Fibroblast of lung (primary cell): ENCODE measurements at regions not wholly inside any gene's neighbourhood (a gene's known extent, or its start where the extent isn't known, plus 50 kb on each side); places are given as distances from the start of the nearest gene placed in this dataset.

Source experiments
- DNase-seq, 2 donors: peaks; one replicate each; pipeline versions ENCODE4 v3.0.0 to v3.0.0-alpha.2; 2010; ENCODE audit warnings: low read depth in 2 of 2
- H2AFZ ChIP-seq: 2 replicates; pipeline ENCODE4 v1.5.1; 2012; ENCODE audit warnings: low read length, control low read depth, inconsistent platforms
- H3K27ac ChIP-seq: 2 replicates; pipeline ENCODE4 v1.5.1; 2011; ENCODE audit warnings: low read length, control low read depth; ENCODE audit not compliant: insufficient read depth
- H3K27me3 ChIP-seq: 2 replicates; pipeline ENCODE4 v1.5.1; 2011; ENCODE audit warnings: mild to moderate bottlenecking, low read length; ENCODE audit not compliant: control insufficient read depth, insufficient read depth
- H3K36me3 ChIP-seq: 2 replicates; pipeline ENCODE4 v1.5.1; 2011; ENCODE audit warnings: low read length; ENCODE audit not compliant: control insufficient read depth, insufficient read depth
- H3K4me1 ChIP-seq: 2 replicates; pipeline ENCODE4 v1.5.1; 2011; ENCODE audit warnings: low read length; ENCODE audit not compliant: control insufficient read depth, insufficient read depth; ENCODE audit errors: extremely low read depth
- H3K4me2 ChIP-seq: 2 replicates; pipeline ENCODE4 v1.5.1; 2011; ENCODE audit warnings: low read length, control low read depth; ENCODE audit not compliant: insufficient read depth; ENCODE audit errors: extremely low read depth
- H3K4me3 ChIP-seq, 4 experiments: fragments of 200-600 bp in 1 of 4; sonication (generic) in 1 of 4; replicated peaks in 1 of 4; 2 replicates each; pipeline ENCODE4 v1.5.1; 2011 to 2016; ENCODE audit warnings: low read length in 4 of 4, low read depth in 3 of 4, mild to moderate bottlenecking in 3 of 4, control low read depth in 2 of 4, inconsistent platforms in 1 of 4, mixed read lengths in 1 of 4; ENCODE audit not compliant: insufficient read depth in 1 of 4; ENCODE audit errors: control extremely low read depth in 1 of 4
- H3K79me2 ChIP-seq: 2 replicates; pipeline ENCODE4 v1.5.1; 2012; ENCODE audit warnings: mild to moderate bottlenecking, low read length, inconsistent platforms; ENCODE audit not compliant: control insufficient read depth, insufficient read depth
- H3K9ac ChIP-seq: 2 replicates; pipeline ENCODE4 v1.5.1; 2011; ENCODE audit warnings: mild to moderate bottlenecking, low read length, control low read depth; ENCODE audit not compliant: insufficient read depth
- H3K9me3 ChIP-seq: 2 replicates; pipeline ENCODE4 v1.5.1; 2012; ENCODE audit warnings: low read depth, low read length; ENCODE audit not compliant: control insufficient read depth, insufficient read depth
- H4K20me1 ChIP-seq: 2 replicates; pipeline ENCODE4 v1.5.1; 2011; ENCODE audit warnings: low read length; ENCODE audit not compliant: control insufficient read depth, insufficient read depth; ENCODE audit errors: extremely low read depth
- CTCF ChIP-seq, 2 donors: IDR thresholded peaks in 1 of 2; conservative IDR thresholded peaks in 1 of 2; 1 replicate in 1 of 2; 2 replicates in 1 of 2; pipeline ENCODE4 v1.5.1; 2011 to 2012; ENCODE audit warnings: low read length in 2 of 2, control low read depth in 1 of 2, inconsistent platforms in 1 of 2, low read depth in 1 of 2, mild to moderate bottlenecking in 1 of 2
- EZH2 ChIP-seq: IDR thresholded peaks from 2 replicates; pipeline ENCODE4 v1.5.1; 2012; ENCODE audit warnings: low read length, control low read depth, mild to moderate bottlenecking; ENCODE audit errors: missing control alignments

- Histone ChIP-seq H3K4me1 (no peaks in the 10 kb centered on the region), H4K20me1 (no peaks in the 10 kb centered on the region), H3K4me3 (no peak overlapping the region), H3K9ac (no peak overlapping the region), H3K9me3 (no peaks in the 10 kb centered on the region), H3K36me3 (no peaks in the 10 kb centered on the region), H2AFZ (no peak overlapping the region), H3K79me2 (no peaks in the 10 kb centered on the region), H3K27me3 (no peaks in the 10 kb centered on the region), H3K27ac (no peak overlapping the region), H3K4me2 (no peak overlapping the region)
- DNase-seq: no peak
- TF ChIP-seq EZH2: no peak
- no peak for TF ChIP-seq CTCF (conservative IDR thresholded peaks at IDR 0.05 in 1 of 2, IDR thresholded peaks at IDR 0.05 in 1 of 2; ENCODE audit: low read depth in 1 of 2, low read length in 2 of 2)
Measured at GRCh38 chr11:127238321-127238720, 237.8 kb upstream of the KIRREL3 start.

- TF ChIP-seq EZH2 (no peak), CTCF (conservative IDR thresholded peaks at IDR 0.05 in 1 of 2, IDR thresholded peaks at IDR 0.05 in 1 of 2; ENCODE audit: low read depth in 1 of 2, low read length in 2 of 2) (no peak)
- no peaks in the 10 kb centered on the region for H3K27me3 ChIP-seq
- H3K9ac ChIP-seq: no peak overlapping the region
- no peak overlapping the region for H3K27ac ChIP-seq
- H3K4me3 ChIP-seq: no peak overlapping the region
- H3K79me2 ChIP-seq: no peaks in the 10 kb centered on the region
- H3K9me3 ChIP-seq: no peaks in the 10 kb centered on the region
- DNase-seq: no peak
- H2AFZ ChIP-seq: no peak overlapping the region
- H4K20me1 ChIP-seq: no peaks in the 10 kb centered on the region
- H3K4me1 ChIP-seq: no peaks in the 10 kb centered on the region
- H3K4me2 ChIP-seq: no peak overlapping the region
- H3K36me3 ChIP-seq: no peaks in the 10 kb centered on the region
Measured at GRCh38 chr11:127236776-127237175, 236.2 kb upstream of the KIRREL3 start.

- Histone ChIP-seq H3K9me3 (no peaks in the 10 kb centered on the region), H3K4me1 (no peaks in the 10 kb centered on the region), H3K79me2 (no peaks in the 10 kb centered on the region), H4K20me1 (no peaks in the 10 kb centered on the region), H3K36me3 (no peaks in the 10 kb centered on the region), H3K9ac (no peak overlapping the region), H3K27ac (no peak overlapping the region), H2AFZ (no peak overlapping the region), H3K27me3 (no peaks in the 10 kb centered on the region), H3K4me3 (no peak overlapping the region), H3K4me2 (no peak overlapping the region)
- TF ChIP-seq CTCF (conservative IDR thresholded peaks at IDR 0.05 in 1 of 2, IDR thresholded peaks at IDR 0.05 in 1 of 2; ENCODE audit: low read depth in 1 of 2, low read length in 2 of 2): no peak
- TF ChIP-seq EZH2: no peak
- no peak for DNase-seq
Measured at GRCh38 chr11:127233998-127234397, 233.4 kb upstream of the KIRREL3 start.
